HEK293T (cell line): ENCODE measurements at regions not wholly inside any gene's neighbourhood (a gene's known extent, or its start where the extent isn't known, plus 50 kb on each side); places are given as distances from the start of the nearest gene placed in this dataset.
A peak's percentile ranks its signal among the peaks of the same experiment; 100 is the strongest.

ENCODE experiments used
- CTCF ChIA-PET: fragments of 350-600 bp; formaldehyde crosslinking; extraction: SDS; loops from one replicate; lab custom pipeline; 2021; ENCODE audit warnings: antibody characterized with exemption, inconsistent platforms; lab: Yijun Ruan, JAX
- POLR2A ChIA-PET: fragments of 350-600 bp; formaldehyde crosslinking; extraction: SDS; loops from one replicate; lab custom pipeline; 2020; ENCODE audit warnings: antibody characterized with exemption, inconsistent platforms; lab: Yijun Ruan, JAX
- DNase-seq: peaks from one replicate; pipeline ENCODE4 v3.0.0; 2012; ENCODE audit warnings: mixed read lengths; ENCODE audit errors: extremely low spot score
- ARNT ChIP-seq: fragments of 450-650 bp; IDR thresholded peaks from 2 replicates; pipeline ENCODE4 v1.6.1; 2017; ENCODE audit warnings: mild to moderate bottlenecking
- BHLHE40 ChIP-seq: fragments of 450-650 bp; IDR thresholded peaks from 2 replicates; pipeline ENCODE4 v1.6.1; 2016; ENCODE audit warnings: mild to moderate bottlenecking, moderate library complexity, borderline replicate concordance
- CTBP1 ChIP-seq: fragments of 450-650 bp; IDR thresholded peaks from 2 replicates; pipeline ENCODE4 v1.6.1; 2016; ENCODE audit warnings: borderline replicate concordance
- ELF4 ChIP-seq: fragments of 450-650 bp; IDR thresholded peaks from 2 replicates; pipeline ENCODE4 v1.6.1; 2017; ENCODE audit warnings: antibody characterized with exemption
- FOXA1 ChIP-seq: fragments of 450-650 bp; IDR thresholded peaks from 2 replicates; pipeline ENCODE4 v1.6.1; 2016; ENCODE audit warnings: mild to moderate bottlenecking
- FOXK2 ChIP-seq: fragments of 450-650 bp; IDR thresholded peaks from 2 replicates; pipeline ENCODE4 v1.6.1; 2016; ENCODE audit warnings: mild to moderate bottlenecking
- FOXM1 ChIP-seq: fragments of 450-650 bp; IDR thresholded peaks from 2 replicates; pipeline ENCODE4 v1.6.1; 2017; ENCODE audit warnings: mild to moderate bottlenecking, borderline replicate concordance
- HDGF ChIP-seq: fragments of 450-650 bp; IDR thresholded peaks from 2 replicates; pipeline ENCODE4 v1.6.1; 2017; ENCODE audit warnings: antibody characterized with exemption, borderline replicate concordance
- L3MBTL2 ChIP-seq: fragments of 450-650 bp; conservative IDR thresholded peaks from 2 replicates; pipeline ENCODE4 v1.6.1; 2016; ENCODE audit warnings: mild to moderate bottlenecking
- LEF1 ChIP-seq: fragments of 450-650 bp; IDR thresholded peaks from 2 replicates; pipeline ENCODE4 v1.6.1; 2017; ENCODE audit warnings: mild to moderate bottlenecking, borderline replicate concordance
- NFRKB ChIP-seq: fragments of 450-650 bp; IDR thresholded peaks from 2 replicates; pipeline ENCODE4 v1.6.1; 2016; ENCODE audit warnings: mild to moderate bottlenecking, moderate library complexity
- PKNOX1 ChIP-seq: fragments of 450-650 bp; IDR thresholded peaks from 2 replicates; pipeline ENCODE4 v1.6.1; 2016
- SP1 ChIP-seq: fragments of 450-650 bp; IDR thresholded peaks from 2 replicates; pipeline ENCODE4 v1.6.1; 2017
- SUZ12 ChIP-seq: fragments of 450-650 bp; IDR thresholded peaks from 2 replicates; pipeline ENCODE4 v1.6.1; 2016; ENCODE audit warnings: mild to moderate bottlenecking
- TARDBP ChIP-seq: fragments of 450-650 bp; IDR thresholded peaks from 2 replicates; pipeline ENCODE4 v1.6.1; 2016
- ZNF384 ChIP-seq: fragments of 450-650 bp; IDR thresholded peaks from 2 replicates; pipeline ENCODE4 v1.6.1; 2016

- no peak for TF ChIP-seq FOXK2
- no peak for TF ChIP-seq ARNT
- TF ChIP-seq SP1: no peak
- TF ChIP-seq FOXM1: no peak
- TF ChIP-seq FOXA1: no peak
- DNase-seq: no peak
- ChIA-PET CTCF (no interaction called here), POLR2A (no interaction called here)
Measured at GRCh38 chr5:51958473-51958872, 575.2 kb downstream of the ISL1 start.

- ChIA-PET CTCF (interaction anchor here (0.6 kb wide), 1 partner anchor 1003 kb away, joined by 3 read pairs; no protein-coding TSS in a partner anchor), POLR2A (no interaction called here)
- TF ChIP-seq LEF1: no peak
- TF ChIP-seq ARNT: no peak
- no peak for TF ChIP-seq BHLHE40
- no peak for TF ChIP-seq L3MBTL2
- TF ChIP-seq SUZ12: no peak
- no peak for TF ChIP-seq FOXK2
- no peak for TF ChIP-seq SP1
- TF ChIP-seq PKNOX1: no peak
- TF ChIP-seq CTBP1: no peak
- TF ChIP-seq FOXA1: no peak
- DNase-seq: peak; percentile 13
Measured at GRCh38 chr5:51960617-51961121, 577.4 kb downstream of the ISL1 start.

GRCh38 chr5:51961154-51961562 is 577.9 kb downstream of the ISL1 start:
- DNase-seq: no peak
- POLR2A ChIA-PET: no interaction called here
- CTCF ChIA-PET: interaction anchor here (0.6 kb wide), 1 partner anchor 1003 kb away, joined by 3 read pairs; no protein-coding TSS in a partner anchor
- no peak for TF ChIP-seq SP1

GRCh38 chr5:51968756-51969155 is 585.5 kb downstream of the ISL1 start:
- no peak for TF ChIP-seq NFRKB
- no peak for TF ChIP-seq TARDBP
- no peak for TF ChIP-seq L3MBTL2
- no peak for TF ChIP-seq FOXM1
- CTCF ChIA-PET: no interaction called here
- POLR2A ChIA-PET: no interaction called here
- DNase-seq: no peak

- DNase-seq: no peak
- TF ChIP-seq ZNF384 (no peak), L3MBTL2 (no peak), HDGF (no peak)
- CTCF ChIA-PET: interaction anchor here (0.6 to 1.1 kb wide), 2 partner anchors 11 to 941 kb away, joined by 3 read pairs; no protein-coding TSS in a partner anchor
- POLR2A ChIA-PET: no interaction called here
Measured at GRCh38 chr5:51974834-51975233, 591.6 kb downstream of the ISL1 start.

- DNase-seq: no peak
- ChIA-PET POLR2A (no interaction called here), CTCF (no interaction called here)
- TF ChIP-seq NFRKB (no peak), FOXA1 (no peak), CTBP1 (no peak), FOXM1 (no peak), TARDBP (no peak), PKNOX1 (no peak), ZNF384 (no peak), FOXK2 (no peak), LEF1 (no peak), ARNT (no peak), SP1 (no peak), ELF4 (no peak), BHLHE40 (no peak), HDGF (no peak)
Measured at GRCh38 chr5:51977014-51977413, 593.8 kb downstream of the ISL1 start.

GRCh38 chr5:51983161-51983560 is 599.9 kb downstream of the ISL1 start:
- CTCF ChIA-PET: interaction anchor here (1.0 kb wide), 1 partner anchor 24 kb away, joined by 3 read pairs; no protein-coding TSS in a partner anchor
- no peak for TF ChIP-seq PKNOX1
- TF ChIP-seq SUZ12: no peak
- TF ChIP-seq SP1: no peak
- no peak for TF ChIP-seq FOXM1
- TF ChIP-seq ARNT: no peak
- TF ChIP-seq BHLHE40: no peak
- no peak for TF ChIP-seq L3MBTL2
- TF ChIP-seq CTBP1: no peak
- no peak for TF ChIP-seq HDGF
- TF ChIP-seq FOXA1: no peak
- no peak for TF ChIP-seq ZNF384
- no peak for TF ChIP-seq TARDBP
- TF ChIP-seq NFRKB: no peak
- no peak for TF ChIP-seq ELF4
- TF ChIP-seq LEF1: no peak
- TF ChIP-seq FOXK2: no peak

More at GRCh38 chr5:51983161-51983560, 599.9 kb downstream of the ISL1 start:
- DNase-seq: no peak
- POLR2A ChIA-PET: no interaction called here
